SK-N-SH treated with all-trans-retinoic acid at 6 μM for 48 hours (cell line): ENCODE measurements at regions not wholly inside any gene's neighbourhood (a gene's known extent, or its start where the extent isn't known, plus 50 kb on each side); places are given as distances from the start of the nearest gene placed in this dataset.

Source experiments
- ARNTL ChIP-seq: fragments of 450-650 bp; formaldehyde crosslinking; IDR thresholded peaks from 2 replicates; pipeline ENCODE4 v1.5.0; 2020; ENCODE audit warnings: low read depth, mild to moderate bottlenecking, moderate library complexity, borderline replicate concordance
- BACH2 ChIP-seq: fragments of 250-450 bp; sonication (Bioruptor Pico); IDR thresholded peaks from 2 replicates; pipeline ENCODE4 v1.9.0; 2021; ENCODE audit warnings: mild to moderate bottlenecking, borderline replicate concordance
- CSDC2 ChIP-seq: fragments of 250-450 bp; sonication (Bioruptor Pico); IDR thresholded peaks from 2 replicates; pipeline ENCODE4 v1.5.0; 2020; ENCODE audit warnings: mild to moderate bottlenecking, moderate library complexity
- ZFP30 ChIP-seq: fragments of 450-650 bp; formaldehyde crosslinking; IDR thresholded peaks from 2 replicates; pipeline ENCODE4 v1.5.0; 2022; ENCODE audit warnings: mild to moderate bottlenecking, moderate library complexity
- ZNF565 ChIP-seq: fragments of 450-650 bp; formaldehyde crosslinking; conservative IDR thresholded peaks from 2 replicates; pipeline ENCODE4 v1.5.0; 2020; ENCODE audit warnings: low read depth, mild to moderate bottlenecking, moderate library complexity
- ZNF70 ChIP-seq: fragments of 450-650 bp; formaldehyde crosslinking; IDR thresholded peaks from 2 replicates; pipeline ENCODE4 v1.5.0; 2020; ENCODE audit warnings: mild to moderate bottlenecking, moderate library complexity
- TF ChIP-seq, protein P1 (sequence below): fragments of 250-450 bp; sonication (Bioruptor Pico); IDR thresholded peaks from 2 replicates; pipeline ENCODE4 v1.5.1; 2020; ENCODE audit warnings: low read depth, mild to moderate bottlenecking, moderate library complexity
- TF ChIP-seq, protein P2 (sequence below): fragments of 250-450 bp; sonication (Bioruptor Pico); IDR thresholded peaks from 2 replicates; pipeline ENCODE4 v1.5.1; 2021; ENCODE audit warnings: mild to moderate bottlenecking, moderate library complexity

DNA sequence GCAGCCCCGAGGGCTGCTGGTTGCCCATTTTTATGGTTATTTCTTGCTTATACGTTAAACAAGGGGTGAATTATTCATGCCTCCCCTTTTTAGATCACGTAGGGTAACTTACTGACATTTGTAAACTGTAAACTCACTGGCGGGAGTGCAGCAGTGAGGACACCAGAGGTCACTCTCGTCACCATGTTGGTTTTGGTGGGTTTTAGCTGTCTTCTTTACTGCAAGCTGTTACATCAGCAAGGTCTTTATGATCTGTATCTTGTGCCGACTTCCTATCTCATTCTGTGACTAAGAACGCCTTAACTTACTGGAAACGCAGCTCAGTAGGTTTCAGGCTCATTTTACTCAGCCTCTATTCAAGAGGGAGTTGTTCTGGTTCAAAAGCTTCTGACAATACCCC, 155.0 kb upstream of the PRDM9 start:
- no peak for TF ChIP-seq ZFP30 (CRISPR knock-in tag)
- TF ChIP-seq CSDC2 (CRISPR knock-in tag): no peak
- TF ChIP-seq ARNTL (CRISPR knock-in tag): no peak
- TF ChIP-seq, protein P1, sequence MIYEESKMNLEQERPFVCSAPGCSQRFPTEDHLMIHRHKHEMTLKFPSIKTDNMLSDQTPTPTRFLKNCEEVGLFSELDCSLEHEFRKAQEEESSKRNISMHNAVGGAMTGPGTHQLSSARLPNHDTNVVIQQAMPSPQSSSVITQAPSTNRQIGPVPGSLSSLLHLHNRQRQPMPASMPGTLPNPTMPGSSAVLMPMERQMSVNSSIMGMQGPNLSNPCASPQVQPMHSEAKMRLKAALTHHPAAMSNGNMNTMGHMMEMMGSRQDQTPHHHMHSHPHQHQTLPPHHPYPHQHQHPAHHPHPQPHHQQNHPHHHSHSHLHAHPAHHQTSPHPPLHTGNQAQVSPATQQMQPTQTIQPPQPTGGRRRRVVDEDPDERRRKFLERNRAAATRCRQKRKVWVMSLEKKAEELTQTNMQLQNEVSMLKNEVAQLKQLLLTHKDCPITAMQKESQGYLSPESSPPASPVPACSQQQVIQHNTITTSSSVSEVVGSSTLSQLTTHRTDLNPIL (CRISPR knock-in tag): no peak
- TF ChIP-seq, protein P2, sequence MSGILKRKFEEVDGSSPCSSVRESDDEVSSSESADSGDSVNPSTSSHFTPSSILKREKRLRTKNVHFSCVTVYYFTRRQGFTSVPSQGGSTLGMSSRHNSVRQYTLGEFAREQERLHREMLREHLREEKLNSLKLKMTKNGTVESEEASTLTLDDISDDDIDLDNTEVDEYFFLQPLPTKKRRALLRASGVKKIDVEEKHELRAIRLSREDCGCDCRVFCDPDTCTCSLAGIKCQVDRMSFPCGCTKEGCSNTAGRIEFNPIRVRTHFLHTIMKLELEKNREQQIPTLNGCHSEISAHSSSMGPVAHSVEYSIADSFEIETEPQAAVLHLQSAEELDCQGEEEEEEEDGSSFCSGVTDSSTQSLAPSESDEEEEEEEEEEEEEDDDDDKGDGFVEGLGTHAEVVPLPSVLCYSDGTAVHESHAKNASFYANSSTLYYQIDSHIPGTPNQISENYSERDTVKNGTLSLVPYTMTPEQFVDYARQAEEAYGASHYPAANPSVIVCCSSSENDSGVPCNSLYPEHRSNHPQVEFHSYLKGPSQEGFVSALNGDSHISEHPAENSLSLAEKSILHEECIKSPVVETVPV (CRISPR knock-in tag): no peak
- TF ChIP-seq ZNF70 (CRISPR knock-in tag): no peak
- TF ChIP-seq ZNF565: no peak
- no peak for TF ChIP-seq BACH2 (CRISPR knock-in tag)
